Calu3 (cell line): ENCODE measurements at regions not wholly inside any gene's neighbourhood (a gene's known extent, or its start where the extent isn't known, plus 50 kb on each side); places are given as distances from the start of the nearest gene placed in this dataset.

Source experiments
- BruUV-seq: library from RNA; stranded (reverse); fragments of 400-500 nt; replicated peaks from 2 replicates; lab custom pipeline; 2021; lab: Mats Ljungman, UMichigan
- CTCF ChIA-PET: fragments of 300-600 bp; sonication (Branson Sonifier 250); formaldehyde crosslinking; loops from one replicate; lab custom pipeline; 2022; ENCODE audit warnings: antibody characterized with exemption; lab: Charles Lee
- DNase-seq: peaks from one replicate; pipeline ENCODE4 v3.0.0; 2022
- H3K27ac Mint-ChIP-seq: one replicate; pipeline ENCODE4 v1.8.0; 2022; ENCODE audit warnings: mixed read lengths; ENCODE audit not compliant: unreplicated experiment
- H3K27me3 Mint-ChIP-seq: one replicate; pipeline ENCODE4 v1.8.0; 2022; ENCODE audit warnings: mixed read lengths; ENCODE audit not compliant: unreplicated experiment
- H3K36me3 Mint-ChIP-seq: one replicate; pipeline ENCODE4 v1.8.0; 2022; ENCODE audit warnings: mild to moderate bottlenecking, moderate library complexity, mixed read lengths; ENCODE audit not compliant: insufficient read depth, unreplicated experiment
- H3K4me1 Mint-ChIP-seq: one replicate; pipeline ENCODE4 v1.8.0; 2022; ENCODE audit warnings: mild to moderate bottlenecking, low read depth, mixed read lengths; ENCODE audit not compliant: unreplicated experiment
- H3K4me3 Mint-ChIP-seq: one replicate; pipeline ENCODE4 v1.8.0; 2022; ENCODE audit warnings: mild to moderate bottlenecking, low read depth, moderate library complexity, mixed read lengths; ENCODE audit not compliant: unreplicated experiment
- H3K9me3 Mint-ChIP-seq: one replicate; pipeline ENCODE4 v1.8.0; 2022; ENCODE audit warnings: low read depth, mixed read lengths; ENCODE audit not compliant: unreplicated experiment
- CTCF ChIP-seq: fragments of 200-600 bp; IDR thresholded peaks from one replicate; pipeline ENCODE4 v1.8.0; 2022; ENCODE audit warnings: antibody characterized with exemption; ENCODE audit not compliant: unreplicated experiment
- intact Hi-C: fragments of 100-400 bp; cut with micrococcal nuclease; formaldehyde crosslinking; loops from one replicate; pipeline ENCODE4 v1.10.0; 2022; ENCODE audit not compliant: unreplicated experiment

GRCh38 chr2:139742216-139743172, 962.3 kb upstream of the NXPH2 start:
- peaks cover 5% of the 10 kb centered on the region for H3K9me3 Mint-ChIP-seq
- no peaks in the 10 kb centered on the region for H3K4me1 Mint-ChIP-seq
- no peaks in the 10 kb centered on the region for H3K36me3 Mint-ChIP-seq
- no TSS peak for BruUV-seq
- no peak for TF ChIP-seq CTCF
- CTCF ChIA-PET = no interaction called here
- intact Hi-C loops = no loop called here
- DNase-seq = no peak
- no peak overlapping the region for H3K27ac Mint-ChIP-seq
- H3K4me3 Mint-ChIP-seq = no peak overlapping the region
- no peaks in the 10 kb centered on the region for H3K27me3 Mint-ChIP-seq

GRCh38 chr2:139737659-139738058, 957.5 kb upstream of the NXPH2 start:
- no peak overlapping the region for H3K4me3 Mint-ChIP-seq
- no peaks in the 10 kb centered on the region for H3K36me3 Mint-ChIP-seq
- H3K27ac Mint-ChIP-seq = no peak overlapping the region
- H3K4me1 Mint-ChIP-seq = no peaks in the 10 kb centered on the region
- intact Hi-C loops = no loop called here
- TF ChIP-seq CTCF = no peak
- no peaks in the 10 kb centered on the region for H3K27me3 Mint-ChIP-seq
- DNase-seq = no peak
- no TSS peak for BruUV-seq
- H3K9me3 Mint-ChIP-seq = no peaks in the 10 kb centered on the region
- CTCF ChIA-PET = no interaction called here

- H3K4me3 Mint-ChIP-seq = no peak overlapping the region
- no TSS peak for BruUV-seq
These were observed 950.0 kb upstream of the NXPH2 start for GRCh38 chr2:139730197-139730596.

GRCh38 chr2:139721411-139721995, 941.3 kb upstream of the NXPH2 start:
- Mint-ChIP-seq H3K27me3 (no peaks in the 10 kb centered on the region), H3K4me3 (no peak overlapping the region), H3K9me3 (peaks cover 2% of the 10 kb centered on the region), H3K36me3 (no peaks in the 10 kb centered on the region), H3K4me1 (no peaks in the 10 kb centered on the region), H3K27ac (no peak overlapping the region)
- TF ChIP-seq CTCF = no peak
- CTCF ChIA-PET = interaction anchor here (0.6 kb wide), 1 partner anchor 437 kb away, joined by 3 read pairs; no protein-coding TSS in a partner anchor
- DNase-seq = no peak
- no TSS peak for BruUV-seq
- intact Hi-C loops = no loop called here

More at GRCh38 chr2:139730197-139730596, 950.0 kb upstream of the NXPH2 start:
- intact Hi-C loops = no loop called here
- no peak for TF ChIP-seq CTCF
- H3K4me1 Mint-ChIP-seq = no peaks in the 10 kb centered on the region
- H3K27me3 Mint-ChIP-seq = no peaks in the 10 kb centered on the region
- H3K27ac Mint-ChIP-seq = no peak overlapping the region
- H3K36me3 Mint-ChIP-seq = no peaks in the 10 kb centered on the region
- no peaks in the 10 kb centered on the region for H3K9me3 Mint-ChIP-seq
- CTCF ChIA-PET = no interaction called here
- no peak for DNase-seq
